CD14-positive monocyte (primary cell): ENCODE measurements at regions not wholly inside any gene's neighbourhood (a gene's known extent, or its start where the extent isn't known, plus 50 kb on each side); places are given as distances from the start of the nearest gene placed in this dataset.

Experiments
- DNase-seq, 3 donors: peaks; one replicate each; pipeline ENCODE4 v3.0.0-alpha.2; 2011 to 2022
- H2AFZ ChIP-seq: 2 replicates; pipeline ENCODE4 v1.6.0; 2012; ENCODE audit warnings: mild to moderate bottlenecking, low read depth, low read length, inconsistent platforms; ENCODE audit not compliant: insufficient read depth, poor library complexity, severe bottlenecking
- H3K27ac ChIP-seq, 2 donors: 1 replicate in 1 of 2; 2 replicates in 1 of 2; pipeline ENCODE4 v1.5.1; 2012 to 2013; ENCODE audit warnings: low read length in 2 of 2, control low read depth in 1 of 2, inconsistent platforms in 1 of 2, low read depth in 1 of 2, mild to moderate bottlenecking in 1 of 2
- H3K27me3 ChIP-seq, 2 donors: one replicate each; pipeline versions ENCODE4 v1.6.0 to v1.6.1; 2011 to 2013; ENCODE audit warnings: low read length in 2 of 2; ENCODE audit not compliant: control insufficient read depth in 2 of 2, insufficient read depth in 2 of 2
- H3K36me3 ChIP-seq, 2 donors: replicated peaks in 1 of 2; 1 replicate in 1 of 2; 2 replicates in 1 of 2; pipeline versions ENCODE4 v1.5.1 to v1.6.1; 2012 to 2013; ENCODE audit warnings: low read length in 2 of 2, control low read depth in 1 of 2, inconsistent platforms in 1 of 2, mild to moderate bottlenecking in 1 of 2; ENCODE audit not compliant: insufficient read depth in 2 of 2, control insufficient read depth in 1 of 2
- H3K4me1 ChIP-seq, 2 donors: 1 replicate in 1 of 2; 2 replicates in 1 of 2; pipeline versions ENCODE4 v1.5.1 to v1.6.1; 2012 to 2013; ENCODE audit warnings: low read length in 2 of 2, control low read depth in 1 of 2, inconsistent platforms in 1 of 2, mild to moderate bottlenecking in 1 of 2, moderate library complexity in 1 of 2; ENCODE audit not compliant: insufficient read depth in 2 of 2, control insufficient read depth in 1 of 2
- H3K4me2 ChIP-seq: replicated peaks from 2 replicates; pipeline ENCODE3; 2012; ENCODE audit warnings: low read length, moderate library complexity, mild to moderate bottlenecking; ENCODE audit not compliant: poor library complexity, severe bottlenecking; ENCODE audit errors: extremely low read depth
- H3K4me3 ChIP-seq, 3 experiments: fragments of 200-600 bp in 1 of 3; sonication (generic) in 1 of 3; replicated peaks in 1 of 3; 1 replicate in 2 of 3; 2 replicates in 1 of 3; pipeline ENCODE4 v1.5.1; 2011 to 2013; ENCODE audit warnings: low read length in 3 of 3, mild to moderate bottlenecking in 3 of 3, control low read depth in 2 of 3, low read depth in 2 of 3, inconsistent platforms in 1 of 3, moderate library complexity in 1 of 3
- H3K79me2 ChIP-seq: 2 replicates; pipeline ENCODE4 v1.6.0; 2012; ENCODE audit warnings: mild to moderate bottlenecking, control low read depth, inconsistent platforms, low read length, moderate library complexity; ENCODE audit not compliant: insufficient read depth
- H3K9ac ChIP-seq: 2 replicates; pipeline ENCODE4 v1.6.0; 2017; ENCODE audit warnings: low read length, mild to moderate bottlenecking; ENCODE audit not compliant: insufficient read depth, poor library complexity, severe bottlenecking
- H3K9me3 ChIP-seq, 2 donors: replicated peaks in 1 of 2; 1 replicate in 1 of 2; 2 replicates in 1 of 2; pipeline versions ENCODE4 v1.5.1 to v1.6.1; 2012 to 2013; ENCODE audit warnings: low read length in 2 of 2, control low read depth in 1 of 2; ENCODE audit not compliant: control insufficient read depth in 1 of 2, insufficient read depth in 1 of 2
- H4K20me1 ChIP-seq: 2 replicates; pipeline ENCODE4 v1.6.0; 2012; ENCODE audit warnings: mild to moderate bottlenecking, low read length, control low read depth, moderate library complexity; ENCODE audit not compliant: insufficient read depth
- H3K27ac Mint-ChIP-seq, 7 donors: one replicate each; pipeline ENCODE4 v1.8.0; 2020; ENCODE audit warnings: mild to moderate bottlenecking in 7 of 7, mixed read lengths in 7 of 7, moderate library complexity in 6 of 7, inconsistent platforms in 2 of 7
- H3K27me3 Mint-ChIP-seq, 3 donors: one replicate each; pipeline ENCODE4 v1.8.0; 2021 to 2022; ENCODE audit warnings: low read depth in 3 of 3, mild to moderate bottlenecking in 3 of 3, mixed read lengths in 3 of 3, moderate library complexity in 3 of 3, inconsistent platforms in 1 of 3
- H3K36me3 Mint-ChIP-seq, 2 donors: one replicate each; pipeline ENCODE4 v1.8.0; 2020; ENCODE audit warnings: mixed read lengths in 2 of 2, inconsistent platforms in 1 of 2, mild to moderate bottlenecking in 1 of 2
- H3K4me1 Mint-ChIP-seq: one replicate; pipeline ENCODE4 v1.8.0; 2020; ENCODE audit warnings: mild to moderate bottlenecking, mixed read lengths
- H3K4me3 Mint-ChIP-seq, 2 donors: one replicate each; pipeline ENCODE4 v1.8.0; 2020; ENCODE audit warnings: mild to moderate bottlenecking in 2 of 2, mixed read lengths in 2 of 2, moderate library complexity in 1 of 2
- H3K9me3 Mint-ChIP-seq, 7 donors: one replicate each; pipeline ENCODE4 v1.8.0; 2020 to 2022; ENCODE audit warnings: mixed read lengths in 7 of 7, mild to moderate bottlenecking in 6 of 7, moderate library complexity in 6 of 7, inconsistent platforms in 2 of 7
- CTCF ChIP-seq: fragments of 200-600 bp; IDR thresholded peaks from one replicate; pipeline ENCODE4 v1.8.0; 2022; ENCODE audit warnings: antibody characterized with exemption, mild to moderate bottlenecking
- WGBS: methylation state at CpG from one replicate; pipeline ENCODE4 v1.1.5; 2013; ENCODE audit warnings: missing lambda C conversion rate; ENCODE audit not compliant: insufficient coverage; 5-methylcytosine and 5-hydroxymethylcytosine counted together
- intact Hi-C, 2 donors: fragments of 100-400 bp; cut with micrococcal nuclease; formaldehyde crosslinking; loops; one replicate each; pipeline versions ENCODE4 v1.15.0 to v1.15.1; 2023

GRCh38 chr16:66262253-66263167 lies 104.0 kb upstream of the CDH5 start:
- H3K27ac Mint-ChIP-seq = no peak overlapping the region
- peaks cover 6 to 15% of the 10 kb centered on the region in 2 donors for H3K4me1 ChIP-seq
- H3K36me3 ChIP-seq = no peaks in the 10 kb centered on the region
- TF ChIP-seq CTCF = no peak
- no peak overlapping the region for H3K27ac ChIP-seq
- peaks cover 6 to 9% (median 6%) of the 10 kb centered on the region in 3 donors for H3K27me3 Mint-ChIP-seq
- H3K4me3 ChIP-seq = no peak overlapping the region
- no peak overlapping the region for H2AFZ ChIP-seq
- no peaks in the 10 kb centered on the region for H3K9me3 Mint-ChIP-seq
- no peaks in the 10 kb centered on the region for H4K20me1 ChIP-seq
- H3K36me3 Mint-ChIP-seq = no peaks in the 10 kb centered on the region
- H3K4me2 ChIP-seq = no peak overlapping the region
- no peak for DNase-seq
- no peaks in the 10 kb centered on the region for H3K79me2 ChIP-seq
- H3K4me1 Mint-ChIP-seq = peaks cover 16% of the 10 kb centered on the region
- intact Hi-C loops = no loop called here
- H3K4me3 Mint-ChIP-seq = no peak overlapping the region
- H3K27me3 ChIP-seq = no peaks in the 10 kb centered on the region
- H3K9me3 ChIP-seq = no peaks in the 10 kb centered on the region
- 89% methylated on average over 11 of the region's 11 CpGs for WGBS
- no peak overlapping the region for H3K9ac ChIP-seq

- WGBS = 60% methylated on average over 1 of the region's 3 CpGs
- no peak overlapping the region for H3K27ac Mint-ChIP-seq
- DNase-seq = no peak
- H4K20me1 ChIP-seq = no peaks in the 10 kb centered on the region
- peaks cover 6 to 12% of the 10 kb centered on the region in 2 donors for H3K4me1 ChIP-seq
- H3K4me3 ChIP-seq = no peak overlapping the region
- H2AFZ ChIP-seq = no peak overlapping the region
- no peaks in the 10 kb centered on the region for H3K36me3 ChIP-seq
- no peaks in the 10 kb centered on the region for H3K9me3 Mint-ChIP-seq
- no peak overlapping the region for H3K4me3 Mint-ChIP-seq
- H3K79me2 ChIP-seq = no peaks in the 10 kb centered on the region
- H3K27me3 ChIP-seq = no peaks in the 10 kb centered on the region
- peaks cover 6 to 9% (median 6%) of the 10 kb centered on the region in 3 donors for H3K27me3 Mint-ChIP-seq
- no peak overlapping the region for H3K9ac ChIP-seq
- peaks cover 15% of the 10 kb centered on the region for H3K4me1 Mint-ChIP-seq
- H3K9me3 ChIP-seq = no peaks in the 10 kb centered on the region
- no peak for TF ChIP-seq CTCF
- H3K36me3 Mint-ChIP-seq = no peaks in the 10 kb centered on the region
- intact Hi-C loops = no loop called here
- H3K4me2 ChIP-seq = no peak overlapping the region
- H3K27ac ChIP-seq = no peak overlapping the region
Measured at GRCh38 chr16:66261826-66262225, 104.7 kb upstream of the CDH5 start.
